MM.1S (cell line): ENCODE measurements at regions not wholly inside any gene's neighbourhood (a gene's known extent, or its start where the extent isn't known, plus 50 kb on each side); places are given as distances from the start of the nearest gene placed in this dataset.

Experiments
- DNase-seq: peaks from one replicate; pipeline ENCODE4 v3.0.0-alpha.2; 2015
- H2AFZ ChIP-seq: fragments of 300-600 bp; sonication (generic); 2 replicates; pipeline ENCODE4 v1.6.0; 2016; ENCODE audit warnings: antibody characterized with exemption, low read length
- H3F3A ChIP-seq: fragments of 300-600 bp; sonication (generic); 2 replicates; pipeline ENCODE4 v1.6.1; 2016; ENCODE audit warnings: mild to moderate bottlenecking, antibody characterized with exemption, low read length, moderate library complexity, mixed read lengths; ENCODE audit not compliant: insufficient read depth
- H3K27ac ChIP-seq: fragments of 300-600 bp; sonication (generic); 2 replicates; pipeline ENCODE4 v1.5.1; 2016; ENCODE audit warnings: mild to moderate bottlenecking, low read length
- H3K27me3 ChIP-seq: fragments of 300-600 bp; sonication (generic); replicated peaks from 2 replicates; pipeline ENCODE4 v1.6.0; 2016; ENCODE audit warnings: low read length; ENCODE audit not compliant: insufficient read depth
- H3K36me3 ChIP-seq: fragments of 300-600 bp; sonication (generic); replicated peaks from 2 replicates; pipeline ENCODE4 v1.6.1; 2016; ENCODE audit warnings: mild to moderate bottlenecking, low read length, mixed read lengths; ENCODE audit not compliant: insufficient read depth
- H3K4me1 ChIP-seq: fragments of 300-600 bp; sonication (generic); 2 replicates; pipeline ENCODE4 v1.6.1; 2016; ENCODE audit warnings: low read length, mixed read lengths
- H3K4me2 ChIP-seq: fragments of 300-600 bp; sonication (generic); 2 replicates; pipeline ENCODE4 v1.6.0; 2016; ENCODE audit warnings: low read depth, low read length
- H3K4me3 ChIP-seq: fragments of 300-600 bp; sonication (generic); 2 replicates; pipeline ENCODE4 v1.5.1; 2016; ENCODE audit warnings: low read length, mixed read lengths
- H3K79me2 ChIP-seq: fragments of 300-600 bp; sonication (generic); 2 replicates; pipeline ENCODE4 v1.6.1; 2016; ENCODE audit warnings: mixed run types, low read length, mixed read lengths
- H3K9ac ChIP-seq: fragments of 300-600 bp; sonication (generic); 2 replicates; pipeline ENCODE4 v1.6.1; 2016; ENCODE audit warnings: low read length, mixed read lengths
- H3K9me2 ChIP-seq: fragments of 300-600 bp; sonication (generic); replicated peaks from 2 replicates; pipeline ENCODE4 v1.6.1; 2016; ENCODE audit warnings: mild to moderate bottlenecking, low read length, mixed read lengths; ENCODE audit not compliant: insufficient read depth
- H3K9me3 ChIP-seq: fragments of 300-600 bp; sonication (generic); replicated peaks from 2 replicates; pipeline ENCODE4 v1.6.1; 2016; ENCODE audit warnings: mild to moderate bottlenecking, low read length, mixed read lengths; ENCODE audit not compliant: insufficient read depth
- H4K20me1 ChIP-seq: fragments of 300-600 bp; sonication (generic); 2 replicates; pipeline ENCODE4 v1.6.1; 2016; ENCODE audit warnings: mild to moderate bottlenecking, low read length, moderate library complexity, mixed read lengths; ENCODE audit not compliant: insufficient read depth
- CTCF ChIP-seq: fragments of 300-600 bp; sonication (generic); IDR thresholded peaks from 2 replicates; pipeline ENCODE4 v1.5.1; 2016; ENCODE audit warnings: antibody characterized with exemption, low read length, mixed read lengths
- EZH2 ChIP-seq: fragments of 300-600 bp; sonication (generic); optimal IDR thresholded peaks from 2 replicates; pipeline ENCODE3; 2017; ENCODE audit warnings: low read depth, mild to moderate bottlenecking, antibody characterized with exemption, low read length, mixed read lengths
- EZH2phosphoT487 ChIP-seq: fragments of 300-600 bp; sonication (generic); IDR thresholded peaks from 2 replicates; pipeline ENCODE4 v1.6.1; 2018; ENCODE audit warnings: antibody characterized with exemption, low read length

DNA sequence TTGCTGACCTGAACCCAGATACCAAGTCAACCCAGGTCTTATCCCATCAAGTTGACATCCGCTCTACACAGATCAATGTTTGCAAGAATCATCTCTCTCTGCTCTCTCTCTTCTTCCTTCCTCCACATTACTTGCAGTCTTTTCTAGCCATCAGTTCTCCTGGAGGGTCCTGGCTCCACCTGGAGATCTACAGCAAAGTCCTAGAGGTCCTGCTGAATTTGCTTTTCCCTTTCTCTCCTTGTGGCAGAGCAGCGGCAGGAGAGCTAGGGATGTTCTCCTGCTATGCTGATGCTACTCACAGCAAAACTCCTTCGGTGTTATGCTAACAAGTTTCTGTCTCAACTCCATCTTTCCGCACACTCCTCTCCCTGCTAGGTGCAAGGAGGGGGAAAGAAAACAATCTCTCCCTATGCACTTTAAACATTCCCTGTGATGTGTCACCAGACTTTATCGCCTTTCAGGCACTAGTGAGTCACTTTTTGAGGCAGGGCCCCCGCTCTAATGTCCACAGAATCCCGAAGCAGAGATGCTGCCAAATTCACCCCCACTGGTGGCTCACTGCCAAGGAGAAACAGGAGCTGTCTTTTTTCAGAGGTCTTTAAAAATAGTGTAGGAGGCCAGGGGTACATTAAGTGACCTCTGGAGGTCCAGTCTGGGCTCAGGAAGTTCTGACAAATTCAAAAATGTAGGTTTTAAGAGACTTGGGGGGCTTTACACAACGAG, 62.6 kb downstream of the FAM50B start:
- DNase-seq = no peak
- Histone ChIP-seq H3K79me2 (no peaks in the 10 kb centered on the region), H3K27ac (no peak overlapping the region), H3K4me3 (no peak overlapping the region), H3K9ac (no peak overlapping the region), H3K4me2 (no peak overlapping the region), H3K27me3 (peaks cover 57% of the 10 kb centered on the region), H3F3A (no peaks in the 10 kb centered on the region; the same call in none of the 2 replicates), H3K4me1 (peaks cover 19% of the 10 kb centered on the region), H3K9me3 (no peaks in the 10 kb centered on the region), H3K36me3 (no peaks in the 10 kb centered on the region), H2AFZ (no peak overlapping the region), H4K20me1 (no peaks in the 10 kb centered on the region), H3K9me2 (no peaks in the 10 kb centered on the region)
- TF ChIP-seq EZH2phosphoT487 = no peak
- TF ChIP-seq CTCF = no peak
- TF ChIP-seq EZH2 = no peak

DNA sequence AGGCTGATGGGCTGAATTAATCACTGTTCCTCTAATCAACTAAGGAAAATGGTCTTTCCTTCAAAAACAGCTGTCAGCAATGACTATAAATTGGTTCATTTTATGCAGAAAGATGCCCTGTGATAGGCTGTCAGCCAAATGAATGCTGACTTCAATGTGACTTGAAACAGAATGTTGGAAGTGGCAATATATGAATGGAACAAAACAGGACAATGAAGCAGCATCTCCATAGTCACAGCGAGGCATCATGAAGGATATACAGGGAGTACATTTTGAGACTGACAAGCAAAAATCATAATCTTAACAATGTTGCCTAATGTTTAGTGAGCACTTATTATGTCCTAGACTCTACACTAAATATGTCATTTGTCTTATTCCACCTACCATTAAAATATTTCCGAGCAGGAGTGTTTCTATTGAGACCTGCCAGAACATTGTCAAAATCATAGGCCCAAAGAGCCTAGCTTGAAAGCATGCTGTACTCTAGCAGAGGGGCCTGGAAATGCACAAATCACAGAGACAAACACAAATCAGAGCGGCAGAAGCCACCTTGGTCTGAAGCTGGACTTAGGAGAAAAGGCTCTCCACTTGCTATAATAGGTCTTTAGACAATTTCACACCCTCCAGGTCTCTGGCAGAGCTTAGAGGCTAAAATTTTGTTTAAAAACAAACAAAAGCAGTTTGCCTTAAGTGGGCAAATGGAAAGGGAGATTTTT, 63.3 kb downstream of the FAM50B start:
- Histone ChIP-seq H3K27ac (no peak overlapping the region), H3K79me2 (no peaks in the 10 kb centered on the region)

More for the DNA sequence above, 63.3 kb downstream of the FAM50B start:
- H4K20me1 ChIP-seq = no peaks in the 10 kb centered on the region
- H3K4me1 ChIP-seq = peaks cover 19% of the 10 kb centered on the region
- no peaks in the 10 kb centered on the region for H3K9me3 ChIP-seq
- no peaks in the 10 kb centered on the region for H3K9me2 ChIP-seq
- H3K4me2 ChIP-seq = no peak overlapping the region
- DNase-seq = no peak
- peaks cover 62% of the 10 kb centered on the region for H3K27me3 ChIP-seq
- H3K4me3 ChIP-seq = no peak overlapping the region
- no peaks in the 10 kb centered on the region for H3K36me3 ChIP-seq
- no peak for TF ChIP-seq CTCF
- no peak for TF ChIP-seq EZH2
- TF ChIP-seq EZH2phosphoT487 = no peak
- H3F3A ChIP-seq = no peaks in the 10 kb centered on the region; the same call in none of the 2 replicates
- no peak overlapping the region for H3K9ac ChIP-seq
- no peak overlapping the region for H2AFZ ChIP-seq
